ENCODE measurements at regions not wholly inside any gene's neighbourhood (a gene's known extent, or its start where the extent isn't known, plus 50 kb on each side); places are given as distances from the start of the nearest gene placed in this dataset.

DNA sequence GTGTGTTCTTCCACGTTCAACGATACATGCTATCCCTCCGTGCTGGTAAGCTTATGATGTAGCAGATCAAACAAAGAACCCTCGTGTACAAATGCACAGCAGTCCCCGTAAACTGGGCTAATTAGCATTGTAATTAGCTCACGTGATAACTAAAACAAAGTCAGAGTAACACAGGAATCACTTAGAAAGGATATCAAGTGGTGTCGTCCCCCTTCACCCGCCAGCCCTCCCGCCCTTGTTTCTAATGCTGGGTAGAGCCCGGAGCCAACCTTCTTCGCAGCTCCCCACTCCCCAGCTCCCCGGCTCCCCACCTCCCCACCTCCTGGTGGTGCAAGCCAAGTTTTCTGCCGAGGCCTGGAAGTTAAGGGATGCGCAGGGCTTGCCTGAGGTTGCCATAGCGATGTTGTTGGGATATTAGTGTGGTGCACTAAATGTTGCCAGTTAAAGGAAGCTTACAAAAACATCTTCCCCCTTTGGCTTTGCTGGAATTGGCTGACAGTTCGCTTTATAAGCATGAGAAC lies 357.9 kb upstream of the CCNH start:
- DNase-seq: no peak
- no peak overlapping the region for H3K27ac ChIP-seq
- in situ Hi-C loops (cut with MboI): loop anchor here (10.0 kb wide), 1 partner anchor 914 kb away; no protein-coding TSS in a partner anchor
- H3K4me3 ChIP-seq: no peak overlapping the region
- H3K9me2 ChIP-seq (ENCODE audit: insufficient read depth): no peaks in the 10 kb centered on the region
- H3K4me1 ChIP-seq (ENCODE audit: insufficient read depth): no peaks in the 10 kb centered on the region
- H3K4me2 ChIP-seq (ENCODE audit: unreplicated experiment): no peak overlapping the region
- no peaks in the 10 kb centered on the region for H3K36me3 ChIP-seq (ENCODE audit: low read depth)
- H3K27me3 ChIP-seq (replicated peaks; ENCODE audit: insufficient read depth): no peaks in the 10 kb centered on the region
- H3K9ac ChIP-seq: no peak overlapping the region
- H3K79me2 ChIP-seq (ENCODE audit: insufficient read depth): no peaks in the 10 kb centered on the region
- H3K9me3 ChIP-seq (ENCODE audit: low read depth): no peaks in the 10 kb centered on the region
- TF ChIP-seq EZH2 (IDR thresholded peaks at IDR 0.05; ENCODE audit: insufficient read depth, poor library complexity, severe bottlenecking) (no peak), EZH2phosphoT487 (IDR thresholded peaks at IDR 0.05; ENCODE audit: insufficient read depth, low read depth) (no peak)
- H2AFZ ChIP-seq: no peak overlapping the region
- no peaks in the 10 kb centered on the region for H3F3A ChIP-seq (ENCODE audit: insufficient read depth)
- 27 to 34% methylated on average over 16 of the region's 16 CpGs for WGBS, 2 experiments (ENCODE audit: low coverage in 1 of 2, low lambda C conversion rate in 2 of 2, missing lambda C conversion rate in 2 of 2)
- H4K20me1 ChIP-seq (ENCODE audit: insufficient read depth): no peaks in the 10 kb centered on the region

DNA sequence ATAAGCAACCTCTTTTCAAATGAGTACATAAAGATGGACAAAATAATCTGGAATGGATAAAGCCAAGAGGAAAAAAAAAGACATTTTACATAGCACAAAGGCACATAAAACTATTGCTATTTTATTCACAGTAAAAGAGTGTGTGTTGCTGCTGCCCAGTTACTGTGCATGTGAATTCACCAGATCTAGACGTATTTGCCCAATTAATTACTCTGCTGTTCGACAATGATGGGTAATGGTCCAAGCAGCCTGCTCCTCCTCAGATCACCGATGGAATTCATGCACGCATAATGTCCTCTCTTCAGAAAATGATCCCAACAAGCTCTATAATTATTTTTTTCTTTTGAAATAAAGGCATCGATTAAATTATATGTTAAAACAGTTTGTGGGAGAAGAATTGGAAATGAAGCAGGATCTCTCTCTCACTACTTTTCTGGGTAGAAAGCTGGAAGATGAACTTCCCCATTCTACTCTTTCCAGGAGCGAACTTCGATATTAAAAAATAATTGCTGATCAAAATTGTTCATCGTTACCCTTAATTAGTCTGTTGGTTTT lies 357.4 kb upstream of the CCNH start:
- in situ Hi-C loops (cut with MboI): loop anchor here (10.0 kb wide), 1 partner anchor 915 kb away; no protein-coding TSS in a partner anchor
- Histone ChIP-seq H3K4me2 (ENCODE audit: unreplicated experiment) (no peak overlapping the region), H3K9me2 (ENCODE audit: insufficient read depth) (no peaks in the 10 kb centered on the region), H4K20me1 (ENCODE audit: insufficient read depth) (no peaks in the 10 kb centered on the region), H3K27me3 (replicated peaks; ENCODE audit: insufficient read depth) (no peaks in the 10 kb centered on the region), H3K9me3 (ENCODE audit: low read depth) (no peaks in the 10 kb centered on the region), H3K4me3 (no peak overlapping the region), H2AFZ (no peak overlapping the region), H3K9ac (no peak overlapping the region), H3K27ac (no peak overlapping the region), H3K79me2 (ENCODE audit: insufficient read depth) (no peaks in the 10 kb centered on the region), H3F3A (ENCODE audit: insufficient read depth) (no peaks in the 10 kb centered on the region), H3K4me1 (ENCODE audit: insufficient read depth) (no peaks in the 10 kb centered on the region), H3K36me3 (ENCODE audit: low read depth) (no peaks in the 10 kb centered on the region)
- TF ChIP-seq EZH2 (IDR thresholded peaks at IDR 0.05; ENCODE audit: insufficient read depth, poor library complexity, severe bottlenecking) (no peak), EZH2phosphoT487 (IDR thresholded peaks at IDR 0.05; ENCODE audit: insufficient read depth, low read depth) (no peak)
- 49 to 57% methylated on average over 8 of the region's 8 CpGs for WGBS, 2 experiments (ENCODE audit: low coverage in 1 of 2, low lambda C conversion rate in 2 of 2, missing lambda C conversion rate in 2 of 2)
- no peak for DNase-seq

DNA sequence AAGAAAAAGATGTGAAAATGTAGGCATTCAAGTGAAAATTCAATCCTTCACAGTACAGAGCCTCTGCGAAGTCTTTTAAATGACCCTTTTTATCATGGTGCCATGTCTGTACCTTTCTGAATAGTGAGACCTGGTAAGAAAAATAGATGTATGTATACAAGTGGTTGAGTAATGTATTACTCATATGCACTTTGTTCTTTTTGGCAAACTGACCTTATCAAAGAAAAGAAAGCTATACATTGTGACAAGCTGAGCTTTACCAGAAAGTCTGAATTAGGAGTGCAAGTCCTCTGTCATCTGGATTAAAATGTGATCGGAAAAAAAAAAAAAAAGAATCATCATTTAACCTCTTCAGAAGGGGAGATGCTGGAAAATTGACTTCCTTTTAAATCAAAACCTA lies 356.4 kb upstream of the CCNH start:
- TF ChIP-seq EZH2phosphoT487 (IDR thresholded peaks at IDR 0.05; ENCODE audit: insufficient read depth, low read depth) (no peak), EZH2 (IDR thresholded peaks at IDR 0.05; ENCODE audit: insufficient read depth, poor library complexity, severe bottlenecking) (no peak)
- no peaks in the 10 kb centered on the region for H3K36me3 ChIP-seq (ENCODE audit: low read depth)
- WGBS, 2 experiments (ENCODE audit: low coverage in 1 of 2, low lambda C conversion rate in 2 of 2, missing lambda C conversion rate in 2 of 2): 48 to 52% methylated on average over 2 of the region's 2 CpGs
- no peak overlapping the region for H2AFZ ChIP-seq
- H3K4me3 ChIP-seq: no peak overlapping the region
- no peak for DNase-seq
- H3F3A ChIP-seq (ENCODE audit: insufficient read depth): no peaks in the 10 kb centered on the region
- no peaks in the 10 kb centered on the region for H3K27me3 ChIP-seq (replicated peaks; ENCODE audit: insufficient read depth)
- H3K27ac ChIP-seq: no peak overlapping the region
- no peaks in the 10 kb centered on the region for H3K9me3 ChIP-seq (ENCODE audit: low read depth)
- no peak overlapping the region for H3K4me2 ChIP-seq (ENCODE audit: unreplicated experiment)
- no peak overlapping the region for H3K9ac ChIP-seq
- in situ Hi-C loops (cut with MboI): no loop called here
- no peaks in the 10 kb centered on the region for H3K79me2 ChIP-seq (ENCODE audit: insufficient read depth)
- H3K9me2 ChIP-seq (ENCODE audit: insufficient read depth): no peaks in the 10 kb centered on the region
- no peaks in the 10 kb centered on the region for H4K20me1 ChIP-seq (ENCODE audit: insufficient read depth)
- H3K4me1 ChIP-seq (ENCODE audit: insufficient read depth): no peaks in the 10 kb centered on the region

DNA sequence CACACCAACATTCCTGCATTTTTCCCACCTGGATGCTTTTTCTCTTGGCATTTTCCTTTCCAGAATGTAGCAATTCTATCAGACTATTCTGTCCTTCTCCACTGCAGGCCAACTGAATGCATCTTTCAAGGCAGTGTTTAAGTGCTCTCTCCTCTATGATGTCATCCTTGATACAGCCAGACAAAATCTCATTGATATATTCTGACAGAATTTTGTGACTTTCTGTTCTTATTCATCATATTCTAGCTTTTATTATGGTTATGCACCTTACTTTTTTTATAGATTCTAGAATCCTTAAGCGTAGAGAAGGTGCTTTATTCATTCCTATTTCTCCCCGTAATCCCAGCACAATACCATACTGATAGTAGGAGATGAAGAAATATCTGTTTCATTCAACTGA lies 355.5 kb upstream of the CCNH start:
- in situ Hi-C loops (cut with MboI): no loop called here
- WGBS, 2 experiments (ENCODE audit: low coverage in 1 of 2, low lambda C conversion rate in 2 of 2, missing lambda C conversion rate in 2 of 2): 62 to 63% methylated on average over 2 of the region's 2 CpGs
- no peak for DNase-seq
- Histone ChIP-seq H4K20me1 (ENCODE audit: insufficient read depth) (no peaks in the 10 kb centered on the region), H3K4me1 (ENCODE audit: insufficient read depth) (no peaks in the 10 kb centered on the region), H3K9me2 (ENCODE audit: insufficient read depth) (no peaks in the 10 kb centered on the region), H3F3A (ENCODE audit: insufficient read depth) (no peaks in the 10 kb centered on the region), H3K9me3 (ENCODE audit: low read depth) (no peaks in the 10 kb centered on the region), H3K4me3 (no peak overlapping the region), H3K27me3 (replicated peaks; ENCODE audit: insufficient read depth) (no peaks in the 10 kb centered on the region), H3K79me2 (ENCODE audit: insufficient read depth) (no peaks in the 10 kb centered on the region), H3K36me3 (ENCODE audit: low read depth) (no peaks in the 10 kb centered on the region), H3K9ac (no peak overlapping the region), H3K4me2 (ENCODE audit: unreplicated experiment) (no peak overlapping the region), H2AFZ (no peak overlapping the region), H3K27ac (no peak overlapping the region)
- TF ChIP-seq EZH2 (IDR thresholded peaks at IDR 0.05; ENCODE audit: insufficient read depth, poor library complexity, severe bottlenecking) (no peak), EZH2phosphoT487 (IDR thresholded peaks at IDR 0.05; ENCODE audit: insufficient read depth, low read depth) (no peak)

Data from GM23248 (cell line).